HG03045 (cell line): ENCODE measurements at regions not wholly inside any gene's neighbourhood (a gene's known extent, or its start where the extent isn't known, plus 50 kb on each side); places are given as distances from the start of the nearest gene placed in this dataset.
"Not testable (repeated sequence)": the region's sequence is repeated elsewhere in the genome, so short reads cannot be mapped to it uniquely, and the experiment has no call there.

Experiments
- ATAC-seq: cut with Tn5 transposase; IDR thresholded peaks from one replicate; pipeline ENCODE4 v1.9.1; 2021; ENCODE audit warnings: mild to moderate bottlenecking, moderate library complexity; ENCODE audit not compliant: unreplicated experiment

GRCh38 chr2:146468578-146468977, 1376.3 kb upstream of the ACVR2A start:
- no peak for ATAC-seq

GRCh38 chr2:146467425-146467824, 1377.4 kb upstream of the ACVR2A start:
- ATAC-seq, result no peak

- no peak for ATAC-seq
Measured at GRCh38 chr2:146465460-146465859, 1379.4 kb upstream of the ACVR2A start.

GRCh38 chr2:146461068-146461467, 1383.8 kb upstream of the ACVR2A start:
- ATAC-seq, result no peak

- ATAC-seq, result no peak
Measured at GRCh38 chr2:146458585-146458984, 1386.2 kb upstream of the ACVR2A start.

GRCh38 chr2:146457221-146457620, 1387.6 kb upstream of the ACVR2A start:
- ATAC-seq, result no peak

- no peak for ATAC-seq
Measured at GRCh38 chr2:146455325-146455724, 1389.5 kb upstream of the ACVR2A start.

- no peak for ATAC-seq
Measured at GRCh38 chr2:146451972-146452371, 1392.9 kb upstream of the ACVR2A start.

GRCh38 chr2:146450131-146450530, 1394.7 kb upstream of the ACVR2A start:
- no peak for ATAC-seq

GRCh38 chr2:146444987-146445386, 1399.8 kb upstream of the ACVR2A start:
- no peak for ATAC-seq

GRCh38 chr2:146444085-146444484, 1400.7 kb upstream of the ACVR2A start:
- no peak for ATAC-seq

GRCh38 chr2:146438246-146438645, 1406.6 kb upstream of the ACVR2A start:
- ATAC-seq, result no peak

GRCh38 chr2:146437712-146438111, 1407.1 kb upstream of the ACVR2A start:
- ATAC-seq, result no peak

- ATAC-seq, result no peak
Measured at GRCh38 chr2:146433116-146433875, 1411.5 kb upstream of the ACVR2A start.

- no peak for ATAC-seq
Measured at GRCh38 chr2:146429366-146429765, 1415.5 kb upstream of the ACVR2A start.

- no peak for ATAC-seq
Measured at GRCh38 chr2:146417942-146418341, 1426.9 kb upstream of the ACVR2A start.

- ATAC-seq, result no peak
Measured at GRCh38 chr2:146415291-146415690, 1429.5 kb upstream of the ACVR2A start.

GRCh38 chr2:146414456-146414855, 1430.4 kb upstream of the ACVR2A start:
- no peak for ATAC-seq

GRCh38 chr2:146413086-146413610, 1431.7 kb upstream of the ACVR2A start:
- no peak for ATAC-seq

- no peak for ATAC-seq
Measured at GRCh38 chr2:146412625-146413024, 1432.2 kb upstream of the ACVR2A start.

GRCh38 chr2:146405402-146406309, 1439.2 kb upstream of the ACVR2A start:
- not testable (repeated sequence) for ATAC-seq
